Smooth muscle cell (in vitro differentiated cells): ENCODE measurements at regions not wholly inside any gene's neighbourhood (a gene's known extent, or its start where the extent isn't known, plus 50 kb on each side); places are given as distances from the start of the nearest gene placed in this dataset.

Experiments
- DNase-seq: peaks from one replicate; lab custom pipeline; 2025; ENCODE audit not compliant: unreplicated experiment; lab: John Stamatoyannopoulos, UW
- H2AFZ ChIP-seq: fragments of 200-600 bp; sonication (generic); 2 replicates; pipeline ENCODE4 v1.6.0; 2016; ENCODE audit warnings: antibody characterized with exemption, low read depth, mild to moderate bottlenecking
- H3F3A ChIP-seq: fragments of 200-600 bp; sonication (generic); 2 replicates; pipeline ENCODE4 v1.6.0; 2017; ENCODE audit warnings: antibody characterized with exemption, low read depth
- H3K27ac ChIP-seq: fragments of 200-600 bp; sonication (generic); 2 replicates; pipeline ENCODE4 v1.5.1; 2016; ENCODE audit warnings: low read depth, mild to moderate bottlenecking
- H3K27me3 ChIP-seq: fragments of 200-600 bp; sonication (generic); 2 replicates; pipeline ENCODE4 v1.6.1; 2016; ENCODE audit warnings: low read depth, mild to moderate bottlenecking
- H3K36me3 ChIP-seq: fragments of 200-600 bp; sonication (generic); 2 replicates; pipeline ENCODE4 v1.5.1; 2016; ENCODE audit warnings: low read depth
- H3K4me1 ChIP-seq: fragments of 200-600 bp; sonication (generic); 2 replicates; pipeline ENCODE4 v1.5.1; 2016; ENCODE audit warnings: low read depth
- H3K4me2 ChIP-seq: fragments of 200-600 bp; sonication (generic); 2 replicates; pipeline ENCODE4 v1.6.0; 2016; ENCODE audit warnings: mild to moderate bottlenecking
- H3K4me3 ChIP-seq: fragments of 200-600 bp; sonication (generic); 2 replicates; pipeline ENCODE4 v1.5.1; 2016; ENCODE audit warnings: mild to moderate bottlenecking
- H3K79me2 ChIP-seq: fragments of 200-600 bp; sonication (generic); 2 replicates; pipeline ENCODE4 v1.6.0; 2016; ENCODE audit warnings: low read depth, mild to moderate bottlenecking
- H3K9ac ChIP-seq: fragments of 200-600 bp; sonication (generic); 2 replicates; pipeline ENCODE4 v1.6.0; 2016; ENCODE audit warnings: low read depth
- H3K9me3 ChIP-seq: fragments of 200-600 bp; sonication (generic); replicated peaks from 2 replicates; pipeline ENCODE4 v1.5.1; 2016; ENCODE audit warnings: low read depth
- H4K20me1 ChIP-seq: fragments of 200-600 bp; sonication (generic); 2 replicates; pipeline ENCODE4 v1.6.0; 2016; ENCODE audit warnings: low read depth
- WGBS: methylation state at CpG from one replicate; pipeline ENCODE4 v1.1.7; 2016; ENCODE audit warnings: low lambda C conversion rate; 5-methylcytosine and 5-hydroxymethylcytosine counted together
- TF ChIP-seq, protein P1 (sequence below): fragments of 200-600 bp; sonication (generic); IDR thresholded peaks from 2 replicates; pipeline ENCODE4 v1.5.1; 2017; ENCODE audit warnings: borderline replicate concordance, mild to moderate bottlenecking, antibody characterized with exemption; ENCODE audit not compliant: insufficient read depth, poor library complexity, severe bottlenecking

DNA sequence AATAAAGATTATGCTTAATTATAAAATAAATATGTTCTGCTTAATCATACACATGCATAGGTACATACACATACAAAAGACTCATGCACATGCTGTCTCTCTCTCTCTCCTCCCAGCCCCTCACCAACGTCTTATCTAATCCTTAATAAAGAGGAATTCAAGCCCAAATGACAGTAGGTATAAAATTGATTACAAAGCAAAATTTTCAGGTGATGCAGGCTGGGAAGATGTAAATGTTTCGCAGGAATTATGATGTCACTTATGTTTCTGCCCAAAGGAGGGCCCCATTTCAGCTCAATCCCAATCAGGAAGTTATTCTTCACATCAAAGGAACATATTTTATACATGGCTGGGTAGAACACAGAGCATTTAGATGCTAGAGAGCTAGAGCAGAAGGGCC lies 284.6 kb upstream of the ID4 start:
- Histone ChIP-seq H3F3A (no peaks in the 10 kb centered on the region), H3K27me3 (no peaks in the 10 kb centered on the region), H2AFZ (no peak overlapping the region), H3K79me2 (no peaks in the 10 kb centered on the region), H3K9me3 (no peaks in the 10 kb centered on the region), H3K27ac (no peak overlapping the region), H3K4me3 (no peak overlapping the region), H4K20me1 (no peaks in the 10 kb centered on the region), H3K4me2 (no peak overlapping the region), H3K4me1 (no peaks in the 10 kb centered on the region), H3K9ac (no peak overlapping the region), H3K36me3 (no peaks in the 10 kb centered on the region)
- TF ChIP-seq, protein P1, sequence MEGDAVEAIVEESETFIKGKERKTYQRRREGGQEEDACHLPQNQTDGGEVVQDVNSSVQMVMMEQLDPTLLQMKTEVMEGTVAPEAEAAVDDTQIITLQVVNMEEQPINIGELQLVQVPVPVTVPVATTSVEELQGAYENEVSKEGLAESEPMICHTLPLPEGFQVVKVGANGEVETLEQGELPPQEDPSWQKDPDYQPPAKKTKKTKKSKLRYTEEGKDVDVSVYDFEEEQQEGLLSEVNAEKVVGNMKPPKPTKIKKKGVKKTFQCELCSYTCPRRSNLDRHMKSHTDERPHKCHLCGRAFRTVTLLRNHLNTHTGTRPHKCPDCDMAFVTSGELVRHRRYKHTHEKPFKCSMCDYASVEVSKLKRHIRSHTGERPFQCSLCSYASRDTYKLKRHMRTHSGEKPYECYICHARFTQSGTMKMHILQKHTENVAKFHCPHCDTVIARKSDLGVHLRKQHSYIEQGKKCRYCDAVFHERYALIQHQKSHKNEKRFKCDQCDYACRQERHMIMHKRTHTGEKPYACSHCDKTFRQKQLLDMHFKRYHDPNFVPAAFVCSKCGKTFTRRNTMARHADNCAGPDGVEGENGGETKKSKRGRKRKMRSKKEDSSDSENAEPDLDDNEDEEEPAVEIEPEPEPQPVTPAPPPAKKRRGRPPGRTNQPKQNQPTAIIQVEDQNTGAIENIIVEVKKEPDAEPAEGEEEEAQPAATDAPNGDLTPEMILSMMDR = no peak
- 84% methylated on average over 2 of the region's 2 CpGs for WGBS
- no peak for DNase-seq

DNA sequence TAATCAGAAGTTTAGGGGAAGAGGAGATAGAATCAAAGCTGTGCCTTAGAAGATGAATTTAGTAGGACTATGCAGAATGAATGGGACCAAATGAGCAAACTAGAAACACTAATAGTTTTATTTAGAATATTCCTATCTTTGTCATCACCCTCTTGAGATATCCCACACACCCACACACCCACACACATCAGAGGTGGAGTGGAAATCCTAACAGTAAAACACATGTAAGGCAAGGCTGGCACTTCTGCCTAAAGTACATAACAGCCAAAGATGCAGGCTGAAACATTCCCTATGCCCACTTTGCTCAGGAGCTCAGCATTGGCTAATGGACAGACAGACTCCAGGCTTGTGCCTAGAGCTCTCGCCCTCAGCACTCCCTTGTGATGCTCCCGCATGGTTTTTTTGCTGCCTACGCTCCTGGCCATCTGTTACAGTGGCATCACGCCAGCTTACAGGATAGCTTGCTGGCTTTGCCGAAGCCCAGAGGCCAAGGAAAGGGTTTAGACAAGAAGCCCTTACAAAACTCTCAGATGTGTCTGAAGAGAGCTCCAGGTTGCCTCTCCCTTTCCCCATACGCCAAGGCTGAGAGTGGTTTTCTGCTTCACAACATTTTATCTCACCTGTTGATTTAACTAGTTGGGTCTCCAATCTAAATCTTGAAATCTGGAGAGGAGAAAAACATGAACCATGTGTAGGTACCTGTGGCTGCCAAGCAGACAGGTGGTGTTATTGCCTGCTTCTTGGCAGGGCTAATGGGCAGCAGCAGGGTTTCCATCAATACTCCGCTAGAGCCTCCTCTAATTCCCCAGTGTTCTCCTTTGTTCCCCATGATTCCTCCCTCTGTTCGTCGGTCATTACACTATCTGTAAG lies 282.6 kb upstream of the ID4 start:
- no peaks in the 10 kb centered on the region for H3F3A ChIP-seq
- DNase-seq = no peak
- TF ChIP-seq, protein P1 = no peak
- H3K4me2 ChIP-seq = no peak overlapping the region
- no peaks in the 10 kb centered on the region for H4K20me1 ChIP-seq
- H3K79me2 ChIP-seq = no peaks in the 10 kb centered on the region
- no peaks in the 10 kb centered on the region for H3K4me1 ChIP-seq
- no peak overlapping the region for H3K9ac ChIP-seq
- H3K27me3 ChIP-seq = no peaks in the 10 kb centered on the region
- H3K36me3 ChIP-seq = no peaks in the 10 kb centered on the region
- no peaks in the 10 kb centered on the region for H3K9me3 ChIP-seq
- 94% methylated on average over 9 of the region's 9 CpGs for WGBS
- no peak overlapping the region for H3K27ac ChIP-seq
- no peak overlapping the region for H3K4me3 ChIP-seq
- H2AFZ ChIP-seq = no peak overlapping the region

DNA sequence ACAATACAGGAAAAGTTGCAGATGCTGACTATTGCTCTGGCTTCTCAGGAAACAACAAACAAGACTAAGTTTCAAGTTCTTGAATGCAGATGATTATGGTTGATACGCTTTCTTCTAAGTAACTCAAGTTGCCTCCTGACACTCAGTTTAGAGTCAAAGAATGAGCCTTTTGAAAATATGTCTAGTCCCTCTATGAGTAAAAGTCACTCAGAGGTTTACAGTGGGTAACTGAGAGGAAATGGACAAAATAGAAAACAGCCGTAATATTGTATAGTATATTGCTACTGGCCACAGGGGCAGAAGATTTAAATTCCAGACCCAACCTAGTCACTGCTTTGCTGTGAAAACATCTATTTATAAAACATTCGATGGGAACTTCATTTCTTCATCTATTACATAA lies 280.0 kb upstream of the ID4 start:
- no peaks in the 10 kb centered on the region for H3K4me1 ChIP-seq
- no peaks in the 10 kb centered on the region for H3K9me3 ChIP-seq
- H3K27ac ChIP-seq = no peak overlapping the region
- no peak overlapping the region for H2AFZ ChIP-seq
- H3K9ac ChIP-seq = no peak overlapping the region
- no peak overlapping the region for H3K4me2 ChIP-seq
- no peaks in the 10 kb centered on the region for H3K27me3 ChIP-seq
- 97% methylated on average over 3 of the region's 3 CpGs for WGBS
- H3K36me3 ChIP-seq = no peaks in the 10 kb centered on the region
- no peaks in the 10 kb centered on the region for H3F3A ChIP-seq
- no peak for DNase-seq
- H4K20me1 ChIP-seq = no peaks in the 10 kb centered on the region
- TF ChIP-seq, protein P1 = no peak
- no peaks in the 10 kb centered on the region for H3K79me2 ChIP-seq
- H3K4me3 ChIP-seq = no peak overlapping the region

DNA sequence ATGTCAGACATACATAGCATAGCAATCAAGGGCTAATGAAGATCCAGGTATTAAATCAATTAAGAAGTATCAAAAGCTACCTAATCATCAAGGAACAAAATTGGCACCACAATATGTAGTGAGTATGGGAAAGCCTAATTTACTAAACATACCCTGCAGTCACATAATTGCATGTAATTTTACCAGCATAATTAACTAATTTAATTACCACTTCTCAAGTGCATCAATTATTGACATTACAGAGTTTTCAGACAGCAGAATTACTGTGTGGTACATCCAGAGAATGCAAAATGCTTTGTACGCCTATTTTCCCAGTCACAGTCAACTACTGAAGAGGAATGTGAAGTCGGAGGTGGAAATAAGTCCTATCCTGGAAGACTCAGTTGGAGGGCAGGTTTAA lies 279.0 kb upstream of the ID4 start:
- Histone ChIP-seq H3K4me2 (no peak overlapping the region), H4K20me1 (no peaks in the 10 kb centered on the region), H3K4me1 (no peaks in the 10 kb centered on the region), H2AFZ (no peak overlapping the region), H3K4me3 (no peak overlapping the region), H3K9me3 (no peaks in the 10 kb centered on the region), H3F3A (no peaks in the 10 kb centered on the region), H3K79me2 (no peaks in the 10 kb centered on the region), H3K27me3 (no peaks in the 10 kb centered on the region), H3K9ac (no peak overlapping the region), H3K27ac (no peak overlapping the region), H3K36me3 (no peaks in the 10 kb centered on the region)
- TF ChIP-seq, protein P1 = no peak
- DNase-seq = no peak
- WGBS = 75% methylated on average over 2 of the region's 2 CpGs
